ENCODE measurements at regions not wholly inside any gene's neighbourhood (a gene's known extent, or its start where the extent isn't known, plus 50 kb on each side); places are given as distances from the start of the nearest gene placed in this dataset.

DNA sequence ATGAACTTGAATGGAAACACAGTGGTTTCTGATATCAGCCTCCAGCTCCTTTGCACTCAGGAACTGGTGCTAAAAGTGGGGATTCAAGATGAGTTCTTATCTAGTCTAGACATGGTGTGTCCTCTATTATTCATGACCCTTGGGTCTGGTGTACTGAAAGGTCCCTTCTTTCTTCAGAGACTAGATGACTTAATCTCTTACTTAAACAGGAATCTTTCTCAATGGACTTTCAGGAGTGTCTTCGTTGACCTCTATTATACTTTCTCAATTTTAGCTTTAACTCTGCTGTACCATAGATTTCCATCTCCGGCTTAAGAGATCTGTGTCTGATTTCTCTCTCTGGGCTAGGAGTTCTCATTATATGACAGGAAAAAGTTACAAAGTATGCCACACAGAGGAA lies 83.5 kb upstream of the INHBA start:
- TF ChIP-seq, protein P1, sequence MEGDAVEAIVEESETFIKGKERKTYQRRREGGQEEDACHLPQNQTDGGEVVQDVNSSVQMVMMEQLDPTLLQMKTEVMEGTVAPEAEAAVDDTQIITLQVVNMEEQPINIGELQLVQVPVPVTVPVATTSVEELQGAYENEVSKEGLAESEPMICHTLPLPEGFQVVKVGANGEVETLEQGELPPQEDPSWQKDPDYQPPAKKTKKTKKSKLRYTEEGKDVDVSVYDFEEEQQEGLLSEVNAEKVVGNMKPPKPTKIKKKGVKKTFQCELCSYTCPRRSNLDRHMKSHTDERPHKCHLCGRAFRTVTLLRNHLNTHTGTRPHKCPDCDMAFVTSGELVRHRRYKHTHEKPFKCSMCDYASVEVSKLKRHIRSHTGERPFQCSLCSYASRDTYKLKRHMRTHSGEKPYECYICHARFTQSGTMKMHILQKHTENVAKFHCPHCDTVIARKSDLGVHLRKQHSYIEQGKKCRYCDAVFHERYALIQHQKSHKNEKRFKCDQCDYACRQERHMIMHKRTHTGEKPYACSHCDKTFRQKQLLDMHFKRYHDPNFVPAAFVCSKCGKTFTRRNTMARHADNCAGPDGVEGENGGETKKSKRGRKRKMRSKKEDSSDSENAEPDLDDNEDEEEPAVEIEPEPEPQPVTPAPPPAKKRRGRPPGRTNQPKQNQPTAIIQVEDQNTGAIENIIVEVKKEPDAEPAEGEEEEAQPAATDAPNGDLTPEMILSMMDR (IDR thresholded peaks at IDR 0.05; ENCODE audit: low read depth, low read length): no peak
- no peak for DNase-seq (ENCODE audit: low read depth in 2 of 2)
- H3K4me3 ChIP-seq (replicated peaks in 1 of 2; ENCODE audit: low read depth in 2 of 2, low read length in 2 of 2): no peak overlapping the region

DNA sequence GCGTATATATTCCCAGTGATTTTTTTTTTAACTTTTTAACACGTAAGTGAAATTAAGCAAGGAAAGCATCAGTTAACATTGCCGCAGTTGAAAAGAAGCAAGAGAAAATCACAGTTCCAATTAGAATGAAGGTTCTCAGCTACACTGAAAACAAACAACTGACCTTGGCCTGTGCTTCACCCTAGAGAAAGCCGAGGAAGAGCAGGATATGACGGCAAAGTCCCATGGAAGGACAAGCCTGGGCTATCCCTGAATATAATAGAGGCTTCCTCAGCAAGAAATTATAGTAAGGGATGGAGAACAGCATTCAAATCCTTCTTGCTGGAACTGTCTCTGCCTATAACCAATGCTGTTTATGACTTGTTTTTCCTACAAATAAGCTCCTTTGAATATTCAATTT lies 83.0 kb upstream of the INHBA start:
- H3K4me3 ChIP-seq (replicated peaks in 1 of 2; ENCODE audit: low read depth in 2 of 2, low read length in 2 of 2): no peak overlapping the region
- TF ChIP-seq, protein P1 (IDR thresholded peaks at IDR 0.05; ENCODE audit: low read depth, low read length): no peak
- no peak for DNase-seq (ENCODE audit: low read depth in 2 of 2)

DNA sequence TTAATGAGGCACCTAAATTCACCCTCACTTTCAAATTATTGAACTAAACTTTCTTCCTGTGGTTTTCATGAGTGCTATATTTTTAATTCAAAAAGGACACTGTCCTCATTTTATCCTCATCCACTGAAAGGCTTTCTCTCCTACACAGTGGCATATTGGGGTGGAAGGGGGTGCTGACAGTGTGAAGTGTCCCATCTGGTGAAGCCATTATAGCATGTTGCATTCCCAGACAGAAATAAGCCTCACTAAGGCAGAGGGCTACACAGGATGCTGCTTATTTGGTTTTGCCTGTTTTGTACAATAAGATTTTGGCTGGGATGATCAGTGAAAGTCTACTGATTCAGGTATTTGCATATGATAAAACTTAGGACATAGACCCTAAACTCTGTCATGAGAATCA lies 82.4 kb upstream of the INHBA start:
- H3K4me3 ChIP-seq (replicated peaks in 1 of 2; ENCODE audit: low read depth in 2 of 2, low read length in 2 of 2): no peak overlapping the region
- no peak for DNase-seq (ENCODE audit: low read depth in 2 of 2)
- TF ChIP-seq, protein P1 (IDR thresholded peaks at IDR 0.05; ENCODE audit: low read depth, low read length): no peak

DNA sequence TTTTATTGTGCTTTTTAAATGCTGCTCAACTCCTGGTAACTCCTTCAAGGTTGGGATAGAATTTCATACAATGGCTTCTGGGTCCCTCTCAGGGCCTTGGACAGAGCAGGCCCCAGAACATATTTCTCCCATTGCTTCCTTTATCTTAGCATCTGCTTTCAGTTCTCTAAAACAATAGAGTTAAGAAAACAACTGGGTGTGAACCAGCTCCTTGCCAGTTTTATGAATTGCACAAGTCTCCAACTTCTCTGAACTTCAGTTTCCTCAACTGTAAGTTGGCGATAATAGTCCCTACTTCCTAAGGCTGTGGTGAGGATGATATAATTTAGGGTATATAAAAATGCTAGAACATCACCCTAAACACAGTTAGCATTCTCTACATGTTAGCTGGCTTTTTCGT lies 77.0 kb upstream of the INHBA start:
- TF ChIP-seq, protein P1 (IDR thresholded peaks at IDR 0.05; ENCODE audit: low read depth, low read length): no peak
- no peak overlapping the region for H3K4me3 ChIP-seq (replicated peaks in 1 of 2; ENCODE audit: low read depth in 2 of 2, low read length in 2 of 2)
- peak; percentile 26 to 43 for DNase-seq (ENCODE audit: low read depth in 2 of 2)

DNA sequence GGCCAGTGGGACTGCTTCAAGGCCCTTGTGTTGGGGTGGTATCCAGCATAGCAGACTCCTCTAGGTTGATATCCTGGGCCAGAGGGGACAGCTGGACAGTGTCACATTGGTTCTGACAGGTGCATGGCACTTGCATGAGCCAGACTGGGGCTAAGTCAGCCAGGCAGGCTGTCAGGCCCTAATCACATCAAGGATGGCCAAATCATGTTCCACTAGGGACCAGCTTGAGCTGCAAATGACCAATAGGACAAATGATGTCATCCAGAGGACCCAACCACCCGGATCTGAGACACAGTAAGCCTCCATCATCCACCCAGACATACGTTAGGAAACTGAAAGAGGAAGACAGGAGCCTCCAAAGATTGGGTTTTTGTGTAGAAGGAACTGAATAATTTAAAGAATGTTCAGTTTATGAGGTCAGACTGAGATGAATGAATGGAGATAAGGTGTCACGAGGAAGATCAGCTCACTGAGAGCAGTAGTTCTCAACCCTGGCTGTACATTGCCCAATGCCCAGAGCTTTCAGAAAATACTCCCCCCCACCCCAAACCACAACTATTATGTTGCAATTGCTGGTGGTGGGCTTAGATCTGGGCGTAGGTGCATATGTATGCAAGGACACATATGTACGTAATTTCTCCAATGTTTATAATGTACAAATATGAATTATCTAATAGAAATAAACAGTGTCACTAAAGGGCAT lies 75.2 kb upstream of the INHBA start:
- no peak overlapping the region for H3K4me3 ChIP-seq (replicated peaks in 1 of 2; ENCODE audit: low read depth in 2 of 2, low read length in 2 of 2)
- DNase-seq (ENCODE audit: low read depth in 2 of 2): no peak
- TF ChIP-seq, protein P1 (IDR thresholded peaks at IDR 0.05; ENCODE audit: low read depth, low read length): no peak

DNA sequence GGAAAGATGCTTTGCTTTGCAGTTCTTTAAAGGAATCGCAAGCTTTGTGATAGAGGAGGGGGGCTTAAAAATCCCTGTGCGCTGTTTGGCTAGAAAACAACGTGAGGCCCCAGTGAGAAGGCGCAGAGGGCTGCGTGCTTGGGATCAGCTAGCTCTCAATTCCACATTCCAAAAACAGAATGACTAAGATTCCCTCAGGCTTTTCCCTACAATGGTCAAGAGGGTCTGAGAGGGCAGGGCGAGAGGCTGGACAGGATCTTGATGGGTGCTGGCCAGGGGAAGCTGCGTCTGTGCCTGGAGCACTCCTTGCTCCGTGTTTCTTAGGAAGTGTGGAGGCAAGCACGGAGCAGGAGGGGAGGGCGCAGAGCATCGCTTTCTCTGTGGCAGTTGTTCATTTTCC lies 72.1 kb upstream of the INHBA start:
- DNase-seq (ENCODE audit: low read depth in 2 of 2): no peak
- TF ChIP-seq, protein P1 (IDR thresholded peaks at IDR 0.05; ENCODE audit: low read depth, low read length): no peak

DNA sequence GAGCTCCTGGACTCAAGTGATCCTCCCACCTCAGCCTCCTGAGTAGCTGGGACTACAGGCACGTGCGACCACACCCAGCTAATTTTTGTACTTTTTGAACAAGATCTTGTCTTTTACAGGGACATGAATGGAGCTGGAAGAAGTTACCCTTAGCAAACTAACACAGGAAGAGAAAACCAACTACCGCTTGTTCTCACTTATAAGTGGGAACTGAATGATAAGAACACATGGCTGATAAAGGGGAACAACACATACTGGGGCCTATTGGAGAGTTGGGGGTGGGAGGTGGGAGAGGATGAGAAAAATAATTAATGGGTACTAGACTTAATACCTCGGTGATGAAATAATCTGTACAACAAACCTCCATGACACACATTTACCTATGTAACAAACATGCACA lies 70.9 kb upstream of the INHBA start:
- no peak for DNase-seq (ENCODE audit: low read depth in 2 of 2)
- TF ChIP-seq, protein P1 (IDR thresholded peaks at IDR 0.05; ENCODE audit: low read depth, low read length): no peak
- no peak overlapping the region for H3K4me3 ChIP-seq (replicated peaks in 1 of 2; ENCODE audit: low read depth in 2 of 2, low read length in 2 of 2)

More for the DNA sequence above, 72.1 kb upstream of the INHBA start:
- no peak overlapping the region for H3K4me3 ChIP-seq (replicated peaks in 1 of 2; ENCODE audit: low read depth in 2 of 2, low read length in 2 of 2)
